ENCODE measurements at regions not wholly inside any gene's neighbourhood (a gene's known extent, or its start where the extent isn't known, plus 50 kb on each side); places are given as distances from the start of the nearest gene placed in this dataset.
A peak's percentile ranks its signal among the peaks of the same experiment; 100 is the strongest.

DNA sequence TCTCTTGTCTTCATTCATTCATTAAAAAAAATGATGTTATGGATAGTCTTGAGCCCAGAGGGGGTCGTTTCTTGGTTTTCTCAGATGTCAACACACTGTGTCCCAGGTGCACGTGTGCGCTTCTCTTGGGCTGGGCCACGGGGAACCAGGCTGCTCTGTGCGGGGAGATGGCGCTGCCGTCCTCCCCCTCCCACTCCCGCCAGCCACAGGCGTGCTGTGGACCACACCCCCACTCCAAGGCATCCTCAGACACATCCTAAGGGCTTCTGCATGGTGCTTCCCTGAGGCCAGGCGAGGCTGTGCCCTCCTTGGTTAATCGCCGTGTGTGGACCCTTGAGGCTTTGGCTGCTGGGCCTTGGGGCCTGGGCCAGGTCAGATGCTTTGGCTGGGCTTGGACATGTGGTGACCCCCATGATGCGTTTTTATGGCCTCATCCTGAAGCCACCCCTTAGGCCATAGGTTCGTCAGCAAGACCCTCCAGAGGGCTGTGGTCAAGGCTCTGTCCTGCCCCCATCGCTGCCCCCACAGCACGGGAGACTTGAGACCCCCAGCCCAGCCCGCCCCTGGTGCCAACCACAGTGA lies 245.7 kb upstream of the CIBAR2 start:
- WGBS (ENCODE audit: insufficient coverage, low lambda C conversion rate): no CpG with 5 or more reads among the region's 17 CpGs
- Histone ChIP-seq H3K4me1 (ENCODE audit: control insufficient read depth, insufficient read depth, low read length) (peaks cover 45% of the 10 kb centered on the region), H3K27ac (ENCODE audit: low read length) (no peak overlapping the region), H3K27me3 (ENCODE audit: control insufficient read depth, insufficient read depth, low read length) (no peaks in the 10 kb centered on the region), H3K36me3 (ENCODE audit: control insufficient read depth, insufficient read depth, low read length) (peaks cover 4% of the 10 kb centered on the region), H3K9me3 (ENCODE audit: control insufficient read depth, low read depth, low read length) (no peaks in the 10 kb centered on the region), H3K4me3 (ENCODE audit: low read length) (no peak overlapping the region)
- DNase-seq: no peak

DNA sequence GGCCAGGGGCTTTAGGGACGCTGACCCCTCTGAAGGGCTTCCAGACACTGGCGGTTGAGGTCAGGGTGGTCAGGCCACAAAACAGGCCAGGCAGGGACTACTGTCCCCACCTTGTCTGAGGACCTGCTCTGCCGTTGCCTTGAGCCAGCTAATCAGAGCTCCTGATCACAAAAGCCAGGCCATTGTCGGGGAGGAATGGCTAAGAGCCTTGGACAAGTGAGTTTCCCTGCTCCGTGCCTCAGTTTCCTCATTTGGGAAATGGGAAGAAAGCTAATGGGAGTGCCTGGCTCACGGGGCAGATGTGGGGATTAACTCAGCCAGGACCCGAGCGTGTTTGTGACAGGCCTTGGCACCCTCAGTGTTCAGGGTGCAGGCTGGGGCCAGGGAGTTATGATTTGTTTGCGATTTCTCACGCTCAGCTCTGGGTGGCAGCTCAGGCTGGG lies 246.5 kb upstream of the CIBAR2 start:
- Histone ChIP-seq H3K36me3 (ENCODE audit: control insufficient read depth, insufficient read depth, low read length) (peaks cover 4% of the 10 kb centered on the region), H3K9me3 (ENCODE audit: control insufficient read depth, low read depth, low read length) (no peaks in the 10 kb centered on the region), H3K4me1 (ENCODE audit: control insufficient read depth, insufficient read depth, low read length) (peaks cover 45% of the 10 kb centered on the region), H3K4me3 (ENCODE audit: low read length) (no peak overlapping the region), H3K27ac (ENCODE audit: low read length) (no peak overlapping the region), H3K27me3 (ENCODE audit: control insufficient read depth, insufficient read depth, low read length) (no peaks in the 10 kb centered on the region)
- no CpG with 5 or more reads among the region's 10 CpGs for WGBS (ENCODE audit: insufficient coverage, low lambda C conversion rate)
- no peak for DNase-seq

- Histone ChIP-seq H3K9me3 (ENCODE audit: control insufficient read depth, low read depth, low read length) (no peaks in the 10 kb centered on the region), H3K27ac (ENCODE audit: low read length) (no peak overlapping the region), H3K4me1 (ENCODE audit: control insufficient read depth, insufficient read depth, low read length) (peaks cover 40% of the 10 kb centered on the region), H3K4me3 (ENCODE audit: low read length) (no peak overlapping the region), H3K27me3 (ENCODE audit: control insufficient read depth, insufficient read depth, low read length) (no peaks in the 10 kb centered on the region), H3K36me3 (ENCODE audit: control insufficient read depth, insufficient read depth, low read length) (peaks cover 4% of the 10 kb centered on the region)
- DNase-seq: peak in 1 of 2 donors; percentile 62
- no CpG with 5 or more reads among the region's 21 CpGs for WGBS (ENCODE audit: insufficient coverage, low lambda C conversion rate)
Measured at GRCh38 chr16:85359147-85359822, 247.0 kb upstream of the CIBAR2 start.

DNA sequence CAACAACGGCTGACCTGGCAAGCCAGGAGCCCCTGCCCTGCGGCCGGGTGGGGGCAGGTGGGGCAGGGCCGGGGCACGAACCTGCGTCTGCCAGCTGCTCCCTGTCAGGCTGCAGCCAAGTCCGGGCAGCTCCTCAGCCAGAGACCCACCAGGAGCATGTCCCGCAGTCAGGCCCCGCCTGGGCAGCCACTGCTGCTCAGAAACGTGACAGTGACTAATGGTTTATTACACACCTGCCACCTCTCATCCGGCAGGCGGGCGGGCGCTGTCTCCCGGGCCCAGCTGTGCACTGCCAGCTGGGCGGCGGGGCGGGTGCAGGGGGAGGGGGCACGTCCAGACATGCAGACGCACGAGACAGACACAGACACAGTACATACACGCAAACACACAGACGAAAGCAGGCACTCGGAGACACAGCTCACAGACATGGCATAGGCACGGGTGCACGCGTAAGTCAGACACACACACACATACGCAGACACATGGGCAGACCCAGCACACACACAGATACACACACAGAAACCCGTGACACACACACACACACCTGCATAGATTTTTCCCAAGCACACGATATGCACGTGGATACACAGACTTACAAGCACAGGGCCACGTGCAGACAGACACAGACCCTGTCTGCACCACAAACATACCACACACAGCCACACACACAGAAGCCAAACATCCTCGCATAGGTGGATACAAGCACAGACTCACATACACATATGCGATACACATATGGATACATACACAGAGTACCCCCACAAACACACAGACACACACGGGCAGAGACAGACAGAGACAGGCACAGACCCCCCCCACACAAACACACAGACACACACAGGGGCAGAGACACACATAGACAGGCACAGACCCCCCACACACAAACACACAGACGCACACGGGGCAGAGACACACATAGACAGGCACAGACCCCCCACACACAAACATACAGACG lies 248.3 kb upstream of the CIBAR2 start:
- peak; percentile 67 to 81 for DNase-seq
- Histone ChIP-seq H3K9me3 (ENCODE audit: control insufficient read depth, low read depth, low read length) (no peaks in the 10 kb centered on the region), H3K4me3 (ENCODE audit: low read length) (no peak overlapping the region), H3K27me3 (ENCODE audit: control insufficient read depth, insufficient read depth, low read length) (no peaks in the 10 kb centered on the region), H3K36me3 (ENCODE audit: control insufficient read depth, insufficient read depth, low read length) (peaks cover 9% of the 10 kb centered on the region), H3K4me1 (ENCODE audit: control insufficient read depth, insufficient read depth, low read length) (peaks cover 38% of the 10 kb centered on the region), H3K27ac (ENCODE audit: low read length) (peak overlapping the region; percentile 16)
- WGBS (ENCODE audit: insufficient coverage, low lambda C conversion rate): no CpG with 5 or more reads among the region's 38 CpGs

- DNase-seq: peak; percentile 56 to 72
- peak overlapping the region; percentile 16 for H3K27ac ChIP-seq (ENCODE audit: low read length)
- H3K4me1 ChIP-seq (ENCODE audit: control insufficient read depth, insufficient read depth, low read length): peaks cover 38% of the 10 kb centered on the region
- no peaks in the 10 kb centered on the region for H3K27me3 ChIP-seq (ENCODE audit: control insufficient read depth, insufficient read depth, low read length)
- H3K4me3 ChIP-seq (ENCODE audit: low read length): no peak overlapping the region
- no CpG with 5 or more reads among the region's 23 CpGs for WGBS (ENCODE audit: insufficient coverage, low lambda C conversion rate)
- H3K9me3 ChIP-seq (ENCODE audit: control insufficient read depth, low read depth, low read length): no peaks in the 10 kb centered on the region
- peaks cover 9% of the 10 kb centered on the region for H3K36me3 ChIP-seq (ENCODE audit: control insufficient read depth, insufficient read depth, low read length)
Measured at GRCh38 chr16:85361441-85362118, 249.3 kb upstream of the CIBAR2 start.

GRCh38 chr16:85362443-85362842 lies 250.2 kb upstream of the CIBAR2 start:
- WGBS (ENCODE audit: insufficient coverage, low lambda C conversion rate): no CpG with 5 or more reads among the region's 6 CpGs

GRCh38 chr16:85363427-85363826 lies 249.7 kb upstream of the GSE1 start:
- Histone ChIP-seq H3K27me3 (ENCODE audit: control insufficient read depth, insufficient read depth, low read length) (no peaks in the 10 kb centered on the region), H3K4me1 (ENCODE audit: control insufficient read depth, insufficient read depth, low read length) (peaks cover 36% of the 10 kb centered on the region), H3K27ac (ENCODE audit: low read length) (no peak overlapping the region), H3K36me3 (ENCODE audit: control insufficient read depth, insufficient read depth, low read length) (peaks cover 5% of the 10 kb centered on the region), H3K9me3 (ENCODE audit: control insufficient read depth, low read depth, low read length) (no peaks in the 10 kb centered on the region), H3K4me3 (ENCODE audit: low read length) (no peak overlapping the region)
- DNase-seq: no peak
- WGBS (ENCODE audit: insufficient coverage, low lambda C conversion rate): no CpG with 5 or more reads among the region's 5 CpGs

More at GRCh38 chr16:85362443-85362842, 250.2 kb upstream of the CIBAR2 start:
- no peaks in the 10 kb centered on the region for H3K27me3 ChIP-seq (ENCODE audit: control insufficient read depth, insufficient read depth, low read length)
- H3K27ac ChIP-seq (ENCODE audit: low read length): no peak overlapping the region
- H3K4me1 ChIP-seq (ENCODE audit: control insufficient read depth, insufficient read depth, low read length): peaks cover 38% of the 10 kb centered on the region
- no peaks in the 10 kb centered on the region for H3K9me3 ChIP-seq (ENCODE audit: control insufficient read depth, low read depth, low read length)
- peaks cover 9% of the 10 kb centered on the region for H3K36me3 ChIP-seq (ENCODE audit: control insufficient read depth, insufficient read depth, low read length)
- peak in 1 of 2 donors; percentile 44 for DNase-seq
- no peak overlapping the region for H3K4me3 ChIP-seq (ENCODE audit: low read length)

DNA sequence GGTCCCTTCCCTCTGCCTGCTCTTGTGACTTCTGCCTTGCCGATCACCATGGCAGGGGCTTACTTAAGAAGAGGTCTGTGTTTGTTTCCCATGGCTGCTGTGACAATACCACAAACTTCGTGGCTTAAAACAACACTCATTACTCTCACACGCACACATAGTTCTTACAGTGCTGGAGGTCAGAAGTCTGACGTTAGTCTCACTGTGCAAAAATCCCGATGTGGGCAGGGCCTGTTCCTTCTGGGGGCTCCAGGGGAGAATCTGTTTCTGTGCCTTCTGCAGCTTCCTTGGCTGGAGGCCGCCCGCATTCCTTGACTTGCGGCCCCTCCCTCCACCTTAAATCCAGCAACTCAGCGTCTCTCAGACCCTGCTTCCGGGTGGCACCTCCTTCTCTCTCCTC lies 249.2 kb upstream of the GSE1 start:
- no peak for DNase-seq
- Histone ChIP-seq H3K27me3 (ENCODE audit: control insufficient read depth, insufficient read depth, low read length) (no peaks in the 10 kb centered on the region), H3K36me3 (ENCODE audit: control insufficient read depth, insufficient read depth, low read length) (peaks cover 5% of the 10 kb centered on the region), H3K9me3 (ENCODE audit: control insufficient read depth, low read depth, low read length) (no peaks in the 10 kb centered on the region), H3K27ac (ENCODE audit: low read length) (no peak overlapping the region), H3K4me1 (ENCODE audit: control insufficient read depth, insufficient read depth, low read length) (peaks cover 32% of the 10 kb centered on the region), H3K4me3 (ENCODE audit: low read length) (no peak overlapping the region)
- 92% methylated on average over 2 of the region's 10 CpGs for WGBS (ENCODE audit: insufficient coverage, low lambda C conversion rate)

GRCh38 chr16:85364323-85365040 lies 248.6 kb upstream of the GSE1 start:
- no CpG with 5 or more reads among the region's 21 CpGs for WGBS (ENCODE audit: insufficient coverage, low lambda C conversion rate)
- peaks cover 5% of the 10 kb centered on the region for H3K36me3 ChIP-seq (ENCODE audit: control insufficient read depth, insufficient read depth, low read length)
- H3K9me3 ChIP-seq (ENCODE audit: control insufficient read depth, low read depth, low read length): no peaks in the 10 kb centered on the region
- H3K4me1 ChIP-seq (ENCODE audit: control insufficient read depth, insufficient read depth, low read length): peaks cover 28% of the 10 kb centered on the region
- DNase-seq: no peak
- H3K27ac ChIP-seq (ENCODE audit: low read length): no peak overlapping the region
- H3K4me3 ChIP-seq (ENCODE audit: low read length): no peak overlapping the region
- no peaks in the 10 kb centered on the region for H3K27me3 ChIP-seq (ENCODE audit: control insufficient read depth, insufficient read depth, low read length)
